GM18517 (cell line): ENCODE measurements at regions not wholly inside any gene's neighbourhood (a gene's known extent, or its start where the extent isn't known, plus 50 kb on each side); places are given as distances from the start of the nearest gene placed in this dataset.
"Not testable (repeated sequence)": the region's sequence is repeated elsewhere in the genome, so short reads cannot be mapped to it uniquely, and the experiment has no call there.

Source experiments
- ATAC-seq: cut with Tn5 transposase; IDR thresholded peaks from one replicate; pipeline ENCODE4 v1.9.1; 2021; ENCODE audit warnings: mild to moderate bottlenecking, moderate library complexity; ENCODE audit not compliant: unreplicated experiment

- ATAC-seq = not testable (repeated sequence)
Observed at GRCh38 chr14:105600195-105600938, 74.0 kb downstream of the TMEM121 start.

- no peak for ATAC-seq
Observed at GRCh38 chr14:105600939-105601359, 74.6 kb downstream of the TMEM121 start.

GRCh38 chr14:105601360-105602242 is 75.2 kb downstream of the TMEM121 start:
- ATAC-seq = no peak

GRCh38 chr14:105602243-105602750 is 75.9 kb downstream of the TMEM121 start:
- ATAC-seq = no peak

GRCh38 chr14:105602799-105603793 is 76.7 kb downstream of the TMEM121 start:
- no peak for ATAC-seq

GRCh38 chr14:105604531-105605463 is 78.4 kb downstream of the TMEM121 start:
- not testable (repeated sequence) for ATAC-seq

- ATAC-seq = no peak
Observed at GRCh38 chr14:105605464-105606304, 79.3 kb downstream of the TMEM121 start.

GRCh38 chr14:105606305-105606975 is 80.1 kb downstream of the TMEM121 start:
- ATAC-seq = not testable (repeated sequence)

- not testable (repeated sequence) for ATAC-seq
Observed at GRCh38 chr14:105607025-105607424, 80.6 kb downstream of the TMEM121 start.

- not testable (repeated sequence) for ATAC-seq
Observed at GRCh38 chr14:105614987-105615386, 88.6 kb downstream of the TMEM121 start.

- not testable (repeated sequence) for ATAC-seq
Observed at GRCh38 chr14:105615986-105616801, 89.8 kb downstream of the TMEM121 start.

- ATAC-seq = no peak
Observed at GRCh38 chr14:105616802-105617192, 90.4 kb downstream of the TMEM121 start.

GRCh38 chr14:105617201-105617777 is 90.9 kb downstream of the TMEM121 start:
- ATAC-seq = no peak

GRCh38 chr14:105617805-105618204 is 91.4 kb downstream of the TMEM121 start:
- ATAC-seq = not testable (repeated sequence)

GRCh38 chr14:105619324-105619723 is 92.9 kb downstream of the TMEM121 start:
- ATAC-seq = not testable (repeated sequence)

GRCh38 chr14:105620178-105620864 is 93.9 kb downstream of the TMEM121 start:
- not testable (repeated sequence) for ATAC-seq
